Effector memory CD8-positive, alpha-beta T cell (primary cell): ENCODE measurements at regions not wholly inside any gene's neighbourhood (a gene's known extent, or its start where the extent isn't known, plus 50 kb on each side); places are given as distances from the start of the nearest gene placed in this dataset.

ENCODE experiments used
- ATAC-seq: fragments of 150-1000 bp; cut with Tn5 transposase; replicated peaks from 2 replicates; pipeline ENCODE4 v1.10.0; 2021; ENCODE audit warnings: mild to moderate bottlenecking, moderate library complexity
- DNase-seq, 3 experiments: peaks; one replicate each; pipeline ENCODE4 v3.0.0; 2021
- H3K27ac Mint-ChIP-seq, 2 donors: one replicate each; pipeline ENCODE4 v1.8.0; 2022; ENCODE audit warnings: mild to moderate bottlenecking in 2 of 2, mixed read lengths in 2 of 2, moderate library complexity in 2 of 2
- H3K27me3 Mint-ChIP-seq, 2 donors: one replicate each; pipeline ENCODE4 v1.8.0; 2022; ENCODE audit warnings: mixed read lengths in 2 of 2
- H3K36me3 Mint-ChIP-seq: one replicate; pipeline ENCODE4 v1.8.0; 2022; ENCODE audit warnings: mild to moderate bottlenecking, moderate library complexity, mixed read lengths; ENCODE audit not compliant: insufficient read depth
- H3K4me1 Mint-ChIP-seq, 2 donors: one replicate each; pipeline ENCODE4 v1.8.0; 2022; ENCODE audit warnings: low read depth in 2 of 2, mixed read lengths in 2 of 2
- H3K4me3 Mint-ChIP-seq, 2 donors: one replicate each; pipeline ENCODE4 v1.8.0; 2022; ENCODE audit warnings: mild to moderate bottlenecking in 2 of 2, mixed read lengths in 2 of 2, moderate library complexity in 2 of 2
- H3K9me3 Mint-ChIP-seq, 2 donors: one replicate each; pipeline ENCODE4 v1.8.0; 2022; ENCODE audit warnings: mixed read lengths in 2 of 2

DNA sequence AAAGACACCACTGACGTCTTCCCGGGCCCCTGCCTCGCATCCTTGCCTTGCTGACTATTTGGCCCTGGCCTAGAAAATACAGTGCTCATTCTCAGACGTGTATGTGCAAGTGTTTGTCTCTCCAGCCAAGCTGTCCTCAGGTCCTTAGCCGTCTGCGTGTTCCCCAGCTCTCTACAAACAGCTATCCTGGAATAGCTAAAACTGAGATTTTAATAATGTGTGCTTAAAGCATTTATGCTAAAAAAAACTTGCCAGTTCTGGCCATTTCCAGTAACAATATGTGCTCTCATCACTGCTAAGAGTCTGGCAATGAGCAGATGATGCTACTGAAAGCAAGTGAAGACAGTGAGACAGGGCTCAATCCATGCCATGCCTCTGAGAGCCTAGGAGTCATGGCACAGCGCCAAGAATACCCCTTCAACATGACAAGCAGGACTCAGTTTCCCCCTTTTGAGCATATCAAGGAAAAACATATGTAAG is 55.7 kb downstream of the IRF2BP2 start:
- no peaks in the 10 kb centered on the region for H3K4me1 Mint-ChIP-seq
- no peak overlapping the region for H3K27ac Mint-ChIP-seq
- no peaks in the 10 kb centered on the region for H3K9me3 Mint-ChIP-seq
- no peak overlapping the region for H3K4me3 Mint-ChIP-seq
- peaks cover 0 to 12% of the 10 kb centered on the region in 2 donors for H3K27me3 Mint-ChIP-seq
- DNase-seq: no peak
- ATAC-seq: no peak
- no peaks in the 10 kb centered on the region for H3K36me3 Mint-ChIP-seq

DNA sequence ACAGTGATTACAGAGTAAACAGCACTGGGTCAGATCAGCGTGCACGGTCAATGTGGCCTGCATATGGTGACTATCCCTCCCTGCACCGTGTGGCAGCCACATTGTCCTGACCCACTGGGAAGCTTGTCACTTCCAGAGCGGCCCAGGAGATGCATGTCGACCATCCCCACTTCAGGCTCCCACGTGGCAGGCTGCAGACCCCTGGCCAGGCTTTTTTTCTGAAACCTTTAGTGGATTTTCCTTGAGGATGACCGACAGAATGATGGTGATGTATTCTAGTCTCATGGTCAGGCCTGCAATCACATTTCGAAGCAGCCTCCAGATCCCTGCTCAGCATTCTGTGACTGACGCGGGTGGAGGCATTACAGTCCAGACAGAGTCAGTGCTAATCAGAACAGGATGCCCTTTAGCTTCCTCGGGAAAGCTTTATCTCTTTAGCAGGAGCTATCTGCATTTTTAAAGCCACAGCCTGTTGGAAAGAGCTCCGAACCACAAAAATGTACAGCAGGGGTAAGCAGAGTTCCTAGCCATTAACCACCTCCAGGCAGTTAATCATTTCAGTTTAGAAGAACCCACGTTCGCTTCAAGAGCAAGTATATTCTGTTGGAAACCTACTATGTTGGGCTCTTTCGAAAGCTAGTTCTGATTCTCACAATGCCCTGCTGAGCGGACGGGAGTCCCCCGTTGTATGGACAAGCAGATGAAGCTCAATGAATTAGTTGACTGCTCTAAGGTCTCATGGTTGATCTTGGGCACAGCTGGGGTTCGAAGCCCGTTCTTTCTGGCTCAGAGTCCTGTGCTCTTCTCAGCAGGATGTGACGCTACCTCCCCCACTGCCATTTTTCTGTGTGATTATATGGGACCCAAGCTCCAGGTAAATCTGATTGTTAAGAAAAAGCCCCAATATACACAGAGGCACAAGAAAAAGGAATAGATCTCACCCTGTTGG is 56.5 kb downstream of the IRF2BP2 start:
- no peaks in the 10 kb centered on the region for H3K9me3 Mint-ChIP-seq
- peaks cover 0 to 16% of the 10 kb centered on the region in 2 donors for H3K27me3 Mint-ChIP-seq
- DNase-seq (no peak), ATAC-seq (no peak)
- no peak overlapping the region for H3K27ac Mint-ChIP-seq
- no peak overlapping the region for H3K4me3 Mint-ChIP-seq
- no peaks in the 10 kb centered on the region for H3K4me1 Mint-ChIP-seq
- no peaks in the 10 kb centered on the region for H3K36me3 Mint-ChIP-seq

DNA sequence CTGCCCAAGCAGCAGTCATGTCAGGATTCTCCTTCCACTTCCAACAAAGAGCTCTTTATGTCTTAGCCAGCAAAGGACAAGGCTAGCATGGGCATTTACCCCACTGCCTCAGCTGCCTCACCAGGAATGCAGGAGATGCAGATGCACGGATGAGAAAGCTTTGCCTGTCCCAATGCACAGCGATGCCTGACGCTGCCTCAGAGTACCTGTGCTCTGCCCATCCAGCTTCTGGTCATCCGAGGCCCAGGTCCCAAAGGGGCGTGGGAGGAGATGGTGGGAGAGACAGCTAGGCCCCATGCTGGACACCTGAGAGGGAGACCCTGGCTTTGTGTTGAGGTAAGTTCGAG is 59.0 kb downstream of the IRF2BP2 start:
- no peaks in the 10 kb centered on the region for H3K36me3 Mint-ChIP-seq
- no peaks in the 10 kb centered on the region for H3K4me1 Mint-ChIP-seq
- DNase-seq: no peak
- peaks cover 0 to 16% of the 10 kb centered on the region in 2 donors for H3K27me3 Mint-ChIP-seq
- H3K27ac Mint-ChIP-seq: no peak overlapping the region
- no peak for ATAC-seq
- H3K9me3 Mint-ChIP-seq: no peaks in the 10 kb centered on the region
- H3K4me3 Mint-ChIP-seq: no peak overlapping the region

DNA sequence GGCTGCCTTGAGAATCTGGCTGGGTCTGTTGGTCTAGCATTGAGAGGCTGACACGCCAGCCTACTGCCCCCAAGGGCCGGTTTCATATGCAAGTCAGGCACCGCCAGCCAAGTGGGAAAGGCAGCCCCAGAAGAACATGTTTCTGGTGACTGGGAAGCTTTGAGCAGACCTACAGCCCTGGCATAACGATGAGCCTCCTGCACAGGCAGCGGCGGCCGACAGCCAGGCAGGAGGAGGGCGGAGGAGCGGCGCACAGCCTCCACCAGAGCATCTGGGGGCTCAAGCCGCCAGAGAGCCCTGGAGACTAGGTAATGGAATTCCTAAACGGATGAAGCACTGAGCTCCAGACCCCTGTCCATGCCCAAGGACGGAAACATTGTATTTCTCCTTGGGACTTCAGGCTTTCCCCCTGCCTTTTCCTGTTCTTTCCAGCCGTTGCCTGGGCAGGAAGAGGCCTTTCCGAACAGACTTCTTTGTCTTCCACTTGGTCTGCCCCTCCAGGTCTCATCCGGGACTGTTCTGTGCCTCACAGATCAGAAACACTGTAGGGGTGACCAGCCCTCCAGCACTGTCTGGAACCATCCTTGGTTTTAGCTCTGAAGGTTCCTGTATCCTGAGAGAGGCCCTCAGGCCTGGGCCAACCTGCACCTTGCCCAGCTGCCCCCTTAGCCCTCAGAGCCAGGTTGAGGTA is 59.5 kb downstream of the IRF2BP2 start:
- DNase-seq (no peak), ATAC-seq (no peak)
- Mint-ChIP-seq H3K27ac (no peak overlapping the region), H3K36me3 (no peaks in the 10 kb centered on the region), H3K9me3 (no peaks in the 10 kb centered on the region), H3K4me1 (no peaks in the 10 kb centered on the region), H3K27me3 (peaks cover 3 to 16% of the 10 kb centered on the region in 2 donors), H3K4me3 (no peak overlapping the region)

DNA sequence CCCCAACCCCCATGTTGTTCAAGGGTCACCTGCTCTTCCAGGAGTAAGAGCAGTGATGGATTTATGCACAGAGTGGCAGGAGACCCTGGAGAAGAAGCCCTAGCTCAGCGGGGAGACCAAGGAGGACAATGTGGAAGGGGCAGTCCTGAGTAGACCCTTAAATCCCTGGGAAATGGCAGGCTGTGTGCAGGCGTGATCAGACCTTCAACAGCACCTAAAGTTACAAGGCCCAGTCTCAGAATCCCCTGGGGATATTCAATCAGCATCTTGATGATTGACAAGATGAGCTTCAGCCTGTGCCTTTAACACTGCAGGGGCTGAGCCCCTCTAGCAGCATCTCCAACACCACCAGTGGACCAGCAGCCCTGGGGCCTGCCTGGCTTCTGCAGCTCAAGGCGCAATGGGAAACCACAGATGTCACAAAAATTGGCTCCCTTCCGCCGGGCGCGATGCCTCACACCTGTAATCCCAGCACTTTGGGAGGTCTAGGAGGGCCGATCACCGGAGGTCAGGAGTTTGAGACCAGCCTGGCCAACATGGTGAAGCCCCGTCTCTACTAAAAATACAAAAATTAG is 60.4 kb downstream of the IRF2BP2 start:
- Mint-ChIP-seq H3K4me3 (no peak overlapping the region), H3K9me3 (no peaks in the 10 kb centered on the region), H3K36me3 (no peaks in the 10 kb centered on the region), H3K27me3 (peaks cover 12 to 16% of the 10 kb centered on the region in 2 donors), H3K27ac (no peak overlapping the region), H3K4me1 (peaks cover 0 to 2% of the 10 kb centered on the region in 2 donors)
- DNase-seq (no peak), ATAC-seq (no peak)

DNA sequence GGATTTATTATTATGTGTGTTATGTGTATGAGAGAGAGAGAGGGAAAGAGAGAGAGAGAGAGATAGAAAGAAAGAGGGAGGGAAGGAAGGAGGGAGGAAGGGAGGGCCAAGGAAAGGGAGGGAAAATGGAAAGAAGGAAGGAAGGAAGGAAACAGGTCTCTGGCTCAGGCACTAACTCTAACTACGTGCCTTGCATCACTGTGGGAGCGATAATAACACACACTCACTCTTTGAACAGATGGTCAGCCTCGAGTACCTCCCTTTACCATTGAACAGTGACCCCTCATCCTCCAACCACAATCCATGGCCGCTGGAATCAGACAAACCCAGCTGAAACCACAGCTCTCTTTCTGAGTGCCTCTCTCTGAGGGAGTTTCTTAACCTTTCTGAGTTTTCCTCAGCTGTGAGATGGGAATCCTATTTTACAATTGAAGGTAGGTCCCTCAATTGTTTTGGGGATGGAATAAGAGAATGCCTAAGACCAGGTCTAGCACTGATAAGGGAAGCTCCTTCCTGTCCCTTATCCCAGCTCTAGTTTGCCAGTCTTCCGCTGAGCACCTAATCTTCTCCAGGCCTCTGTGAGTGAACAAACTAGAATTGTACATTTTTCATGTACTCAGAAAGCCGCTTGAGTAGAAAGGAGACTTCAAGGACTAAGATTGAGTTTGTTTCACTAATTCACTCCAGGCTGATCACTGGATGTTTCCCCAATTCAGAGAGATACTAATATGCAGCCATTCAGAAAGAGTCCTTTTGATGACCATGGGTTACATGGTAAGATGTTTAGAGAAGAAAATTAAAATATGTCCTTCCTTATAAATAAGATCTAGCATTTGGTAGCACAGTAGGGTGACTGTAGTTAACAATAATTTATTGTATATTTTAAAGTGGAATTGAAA is 62.8 kb downstream of the IRF2BP2 start:
- Mint-ChIP-seq H3K27ac (no peak overlapping the region), H3K36me3 (peaks cover 1% of the 10 kb centered on the region), H3K27me3 (peaks cover 17 to 18% of the 10 kb centered on the region in 2 donors), H3K4me3 (no peak overlapping the region), H3K9me3 (no peaks in the 10 kb centered on the region), H3K4me1 (peaks cover 0 to 2% of the 10 kb centered on the region in 2 donors)
- DNase-seq: no peak
- ATAC-seq: no peak

DNA sequence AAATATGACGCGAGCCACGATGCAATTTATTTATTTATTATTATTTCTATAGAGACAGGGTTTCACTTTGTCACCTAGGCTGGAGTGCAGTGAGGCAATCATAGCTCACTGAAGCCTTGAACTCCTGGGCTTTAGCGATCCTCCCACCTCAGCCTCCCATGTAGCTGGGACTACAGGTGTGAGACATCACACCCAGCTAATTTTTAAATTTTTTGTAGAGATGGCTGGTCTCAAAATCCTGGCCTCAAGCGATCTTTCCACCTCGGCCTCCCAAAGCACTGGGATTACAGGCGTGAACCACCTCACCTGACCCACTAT is 63.6 kb downstream of the IRF2BP2 start:
- Mint-ChIP-seq H3K4me3 (no peak overlapping the region), H3K4me1 (peaks cover 0 to 2% of the 10 kb centered on the region in 2 donors)

DNA sequence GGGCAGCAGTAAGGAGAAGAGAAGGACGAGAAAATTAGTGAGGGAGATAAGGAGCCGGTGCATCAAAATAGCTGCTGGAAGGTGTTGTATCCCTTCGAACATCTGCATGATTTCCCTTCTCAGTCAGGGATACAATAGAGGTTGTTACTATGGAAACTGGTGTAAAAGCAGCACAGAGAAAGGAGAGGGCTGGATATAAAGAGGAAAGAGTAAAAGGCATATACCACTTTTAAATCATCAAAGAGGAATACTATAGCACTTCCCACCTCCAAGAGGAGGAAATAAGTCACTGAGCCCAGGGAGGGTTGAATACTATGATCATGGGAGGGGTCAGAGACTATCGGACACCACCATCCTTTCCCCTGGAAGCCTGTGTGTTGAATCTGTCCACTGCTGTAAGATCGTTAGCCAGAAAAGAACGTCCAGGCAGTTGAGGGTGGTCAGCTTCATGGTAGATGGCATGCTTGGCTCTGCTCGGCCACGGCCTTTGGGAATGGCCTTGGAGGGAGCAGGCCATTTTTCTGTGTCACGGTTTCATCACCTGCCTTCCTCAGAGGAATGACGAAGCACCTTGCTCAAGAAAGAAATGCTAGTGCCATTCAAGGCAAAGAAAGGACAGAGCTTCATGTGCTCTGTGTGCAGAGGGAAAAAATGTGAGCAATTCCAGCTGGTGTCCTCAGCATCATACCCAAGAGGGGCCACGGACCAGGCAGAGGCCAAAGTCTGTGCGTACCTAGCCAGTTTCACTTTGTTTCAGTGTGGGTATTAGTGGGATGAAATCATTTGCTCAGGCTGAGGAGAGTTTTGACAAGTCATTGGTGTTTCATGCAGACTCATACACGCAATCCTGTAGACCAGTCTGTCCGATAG is 64.2 kb downstream of the IRF2BP2 start:
- DNase-seq: no peak
- Mint-ChIP-seq H3K4me3 (no peak overlapping the region), H3K4me1 (peaks cover 0 to 2% of the 10 kb centered on the region in 2 donors), H3K27me3 (peaks cover 19 to 24% of the 10 kb centered on the region in 2 donors), H3K9me3 (no peaks in the 10 kb centered on the region), H3K36me3 (peaks cover 2% of the 10 kb centered on the region), H3K27ac (no peak overlapping the region)
- no peak for ATAC-seq

More for the DNA sequence above, 63.6 kb downstream of the IRF2BP2 start:
- DNase-seq: no peak
- H3K36me3 Mint-ChIP-seq: peaks cover 2% of the 10 kb centered on the region
- no peaks in the 10 kb centered on the region for H3K9me3 Mint-ChIP-seq
- no peak overlapping the region for H3K27ac Mint-ChIP-seq
- no peak for ATAC-seq
- peaks cover 19 to 22% of the 10 kb centered on the region in 2 donors for H3K27me3 Mint-ChIP-seq

DNA sequence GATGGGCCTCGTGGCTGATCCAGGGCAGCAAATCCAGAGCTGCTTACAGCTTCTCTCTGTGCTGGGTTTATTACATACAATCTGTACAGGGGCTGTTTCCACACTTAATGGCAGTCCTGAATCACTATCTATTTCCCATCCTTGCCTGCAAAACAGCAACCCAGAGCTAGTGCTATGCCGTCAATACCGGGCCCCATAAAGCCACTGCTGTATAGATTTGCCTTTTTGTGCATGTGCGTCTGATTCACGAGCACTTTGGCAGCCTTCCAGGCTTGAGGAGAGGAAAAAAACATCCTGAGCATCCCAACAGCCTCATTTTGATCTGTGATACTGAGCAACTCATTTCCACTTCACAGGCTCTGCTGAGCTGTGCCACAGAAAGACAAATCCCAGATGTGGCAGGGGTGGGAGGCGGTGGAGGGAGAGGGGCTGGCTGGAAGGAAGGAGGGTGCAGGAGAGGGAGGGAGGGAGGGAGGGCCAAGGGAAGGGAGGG is 65.2 kb upstream of the TARBP1 start:
- Mint-ChIP-seq H3K4me3 (no peak overlapping the region), H3K4me1 (peaks cover 0 to 2% of the 10 kb centered on the region in 2 donors), H3K27ac (no peak overlapping the region), H3K27me3 (peaks cover 19 to 23% of the 10 kb centered on the region in 2 donors), H3K36me3 (peaks cover 2% of the 10 kb centered on the region), H3K9me3 (no peaks in the 10 kb centered on the region)
- no peak for DNase-seq
- no peak for ATAC-seq

DNA sequence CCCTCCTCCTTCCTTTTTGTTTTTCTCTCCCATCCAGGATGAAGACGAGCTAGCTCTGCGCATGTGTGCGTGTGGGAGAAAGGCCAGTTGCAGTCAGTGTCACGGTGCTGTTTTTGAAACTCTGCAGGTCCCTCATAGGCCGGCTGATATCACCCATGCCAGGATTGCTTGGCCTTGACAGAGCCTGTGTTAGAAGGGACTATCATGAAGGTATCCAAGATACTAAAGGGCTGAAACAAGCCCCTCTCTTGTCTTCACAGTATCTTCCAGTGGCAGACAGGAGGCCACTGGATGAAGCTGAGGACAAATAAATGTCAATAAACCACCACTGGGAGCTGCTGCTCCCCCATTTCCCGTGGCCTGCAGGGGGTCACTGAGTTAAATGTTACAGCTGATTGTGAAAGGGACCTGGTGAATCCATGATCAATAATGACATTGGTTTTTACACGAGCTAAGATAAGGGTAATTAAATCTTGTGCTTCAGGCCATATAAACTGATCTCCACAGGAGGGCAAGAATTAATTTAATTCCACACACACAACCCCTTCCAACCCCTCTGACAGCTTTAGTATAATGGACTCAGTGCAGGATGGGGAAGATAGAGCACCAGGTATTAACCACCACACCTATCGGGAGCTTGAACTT is 64.6 kb upstream of the TARBP1 start:
- Mint-ChIP-seq H3K4me3 (no peak overlapping the region), H3K27me3 (peaks cover 19 to 20% of the 10 kb centered on the region in 2 donors), H3K4me1 (peaks cover 0 to 2% of the 10 kb centered on the region in 2 donors), H3K9me3 (no peaks in the 10 kb centered on the region), H3K36me3 (peaks cover 2% of the 10 kb centered on the region), H3K27ac (no peak overlapping the region)
- ATAC-seq (no peak), DNase-seq (no peak)

DNA sequence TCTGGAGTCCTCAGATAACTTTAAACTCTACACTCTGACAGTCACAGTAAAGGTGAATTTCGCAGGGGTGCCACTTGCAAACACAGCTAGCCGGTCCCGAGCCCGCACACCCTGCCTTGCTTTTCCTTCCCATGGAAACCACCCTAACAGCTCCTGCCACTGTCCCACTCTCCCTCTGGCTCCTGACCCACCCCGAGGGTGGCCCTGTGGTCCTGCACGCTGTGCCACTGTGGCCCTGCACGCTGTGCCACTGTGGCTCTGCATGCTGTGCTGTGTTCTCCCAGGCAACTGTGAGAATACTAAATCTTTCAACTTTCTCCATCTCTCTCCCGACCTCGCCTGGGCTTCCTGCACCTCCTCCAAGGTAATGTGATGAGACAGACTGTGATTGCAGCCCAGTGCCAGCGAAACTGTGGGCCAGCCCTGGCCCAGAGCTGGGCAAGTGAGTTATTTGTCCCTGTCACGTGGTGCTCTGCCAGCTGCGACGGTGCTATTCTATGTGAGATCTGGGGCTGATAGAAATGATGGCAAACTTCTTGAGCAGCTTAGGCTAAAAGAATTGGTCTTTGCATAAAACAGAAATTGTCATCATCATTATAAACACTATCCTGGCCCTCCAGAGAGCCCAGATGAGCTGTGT is 63.4 kb upstream of the TARBP1 start:
- H3K27me3 Mint-ChIP-seq: peaks cover 19 to 20% of the 10 kb centered on the region in 2 donors
- H3K36me3 Mint-ChIP-seq: peaks cover 2% of the 10 kb centered on the region
- peaks cover 0 to 2% of the 10 kb centered on the region in 2 donors for H3K4me1 Mint-ChIP-seq
- no peaks in the 10 kb centered on the region for H3K9me3 Mint-ChIP-seq
- no peak overlapping the region for H3K27ac Mint-ChIP-seq
- ATAC-seq: no peak
- no peak for DNase-seq
- no peak overlapping the region for H3K4me3 Mint-ChIP-seq
